ENCODE measurements at regions not wholly inside any gene's neighbourhood (a gene's known extent, or its start where the extent isn't known, plus 50 kb on each side); places are given as distances from the start of the nearest gene placed in this dataset.

DNA sequence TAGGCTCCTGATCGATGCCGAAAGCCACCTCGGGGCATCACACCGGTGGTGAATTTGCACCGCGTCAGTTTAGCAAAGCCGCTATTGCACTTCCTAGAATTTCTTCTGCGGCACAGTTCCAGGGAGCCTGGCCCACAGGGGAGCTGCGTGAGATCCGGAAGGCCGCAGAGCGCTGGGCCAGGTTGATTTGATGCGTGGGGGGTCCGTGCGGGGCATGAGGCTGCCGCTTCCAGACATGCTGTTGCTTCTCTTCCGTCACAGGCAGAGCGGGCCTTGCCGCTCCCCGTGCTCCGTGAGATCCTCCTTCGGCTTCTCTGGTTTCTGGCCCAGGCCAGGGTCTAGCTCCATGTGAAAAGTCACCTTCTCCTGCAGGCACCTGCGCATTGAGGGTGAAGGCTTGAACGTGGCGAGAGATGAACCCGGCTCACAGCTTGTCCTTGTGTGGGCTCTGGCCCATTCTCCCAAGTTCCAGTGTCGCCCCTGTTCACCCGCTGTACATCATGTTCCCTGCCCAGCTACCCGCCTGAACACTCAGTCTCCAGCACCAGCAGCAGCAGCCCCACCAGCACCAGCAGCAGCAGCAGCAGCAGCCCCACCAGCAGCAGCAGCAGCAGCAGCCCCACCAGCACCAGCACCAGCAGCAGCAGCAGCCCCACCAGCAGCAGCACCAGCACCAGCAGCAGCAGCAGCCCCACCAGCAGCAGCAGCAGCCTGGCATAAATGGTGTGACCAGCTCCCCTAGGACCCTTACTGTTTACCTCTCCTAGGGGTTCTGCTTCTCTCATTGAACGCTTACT, 131.2 kb downstream of the TRIML1 start:
- TF ChIP-seq, protein P1, sequence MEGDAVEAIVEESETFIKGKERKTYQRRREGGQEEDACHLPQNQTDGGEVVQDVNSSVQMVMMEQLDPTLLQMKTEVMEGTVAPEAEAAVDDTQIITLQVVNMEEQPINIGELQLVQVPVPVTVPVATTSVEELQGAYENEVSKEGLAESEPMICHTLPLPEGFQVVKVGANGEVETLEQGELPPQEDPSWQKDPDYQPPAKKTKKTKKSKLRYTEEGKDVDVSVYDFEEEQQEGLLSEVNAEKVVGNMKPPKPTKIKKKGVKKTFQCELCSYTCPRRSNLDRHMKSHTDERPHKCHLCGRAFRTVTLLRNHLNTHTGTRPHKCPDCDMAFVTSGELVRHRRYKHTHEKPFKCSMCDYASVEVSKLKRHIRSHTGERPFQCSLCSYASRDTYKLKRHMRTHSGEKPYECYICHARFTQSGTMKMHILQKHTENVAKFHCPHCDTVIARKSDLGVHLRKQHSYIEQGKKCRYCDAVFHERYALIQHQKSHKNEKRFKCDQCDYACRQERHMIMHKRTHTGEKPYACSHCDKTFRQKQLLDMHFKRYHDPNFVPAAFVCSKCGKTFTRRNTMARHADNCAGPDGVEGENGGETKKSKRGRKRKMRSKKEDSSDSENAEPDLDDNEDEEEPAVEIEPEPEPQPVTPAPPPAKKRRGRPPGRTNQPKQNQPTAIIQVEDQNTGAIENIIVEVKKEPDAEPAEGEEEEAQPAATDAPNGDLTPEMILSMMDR (IDR thresholded peaks at IDR 0.05), result no peak
- TF ChIP-seq EP300 (IDR thresholded peaks at IDR 0.05), result no peak
- no peak for TF ChIP-seq POLR2A (IDR thresholded peaks at IDR 0.05)
